HepG2 (cell line): ENCODE measurements at regions not wholly inside any gene's neighbourhood (a gene's known extent, or its start where the extent isn't known, plus 50 kb on each side); places are given as distances from the start of the nearest gene placed in this dataset.

Source experiments
- ESRRA ChIP-seq: sonication (generic); formaldehyde crosslinking; IDR thresholded peaks from 2 replicates; pipeline ENCODE4 v1.5.1; 2020; ENCODE audit warnings: mild to moderate bottlenecking, low read depth, missing genetic modification reagents
- PHF8 ChIP-seq: sonication (generic); formaldehyde crosslinking; IDR thresholded peaks from 2 replicates; pipeline ENCODE4 v1.5.0; 2020; ENCODE audit warnings: missing genetic modification reagents
- RFX5 ChIP-seq: IDR thresholded peaks from 2 replicates; pipeline ENCODE4 v1.6.1; 2011; ENCODE audit warnings: low read depth, low read length, improper control_type of control experiment
- TF ChIP-seq, protein P1 (sequence below): sonication (generic); formaldehyde crosslinking; IDR thresholded peaks from 2 replicates; pipeline ENCODE4 v1.4.0; 2020; ENCODE audit warnings: mild to moderate bottlenecking, missing genetic modification reagents
- TF ChIP-seq, protein P2 (sequence below): sonication (generic); formaldehyde crosslinking; IDR thresholded peaks from 2 replicates; pipeline ENCODE4 v1.4.0; 2020; ENCODE audit warnings: missing genetic modification reagents, borderline replicate concordance

DNA sequence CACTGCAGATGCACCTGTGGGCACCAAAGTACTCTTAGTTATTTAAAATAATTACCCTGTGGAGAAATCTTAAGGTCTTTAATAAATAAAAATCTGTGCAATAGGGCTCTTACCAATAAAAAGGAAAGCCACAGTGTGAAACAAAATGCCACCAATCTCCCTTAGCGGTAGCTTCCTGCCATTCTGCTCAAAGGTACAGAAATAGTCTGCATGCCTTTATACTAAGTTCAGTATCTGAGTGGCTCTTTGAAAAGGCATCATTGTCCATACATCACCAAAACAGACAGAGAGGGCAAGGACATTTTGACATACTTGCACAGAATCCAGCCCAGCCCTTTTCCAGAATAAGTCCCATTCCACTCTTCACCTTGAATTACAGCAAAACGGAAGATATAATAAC is 161.0 kb downstream of the KLF12 start:
- TF ChIP-seq, protein P1, sequence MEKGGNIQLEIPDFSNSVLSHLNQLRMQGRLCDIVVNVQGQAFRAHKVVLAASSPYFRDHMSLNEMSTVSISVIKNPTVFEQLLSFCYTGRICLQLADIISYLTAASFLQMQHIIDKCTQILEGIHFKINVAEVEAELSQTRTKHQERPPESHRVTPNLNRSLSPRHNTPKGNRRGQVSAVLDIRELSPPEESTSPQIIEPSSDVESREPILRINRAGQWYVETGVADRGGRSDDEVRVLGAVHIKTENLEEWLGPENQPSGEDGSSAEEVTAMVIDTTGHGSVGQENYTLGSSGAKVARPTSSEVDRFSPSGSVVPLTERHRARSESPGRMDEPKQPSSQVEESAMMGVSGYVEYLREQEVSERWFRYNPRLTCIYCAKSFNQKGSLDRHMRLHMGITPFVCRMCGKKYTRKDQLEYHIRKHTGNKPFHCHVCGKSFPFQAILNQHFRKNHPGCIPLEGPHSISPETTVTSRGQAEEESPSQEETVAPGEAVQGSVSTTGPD (CRISPR knock-in tag): no peak
- no peak for TF ChIP-seq PHF8 (CRISPR knock-in tag)
- TF ChIP-seq, protein P2, sequence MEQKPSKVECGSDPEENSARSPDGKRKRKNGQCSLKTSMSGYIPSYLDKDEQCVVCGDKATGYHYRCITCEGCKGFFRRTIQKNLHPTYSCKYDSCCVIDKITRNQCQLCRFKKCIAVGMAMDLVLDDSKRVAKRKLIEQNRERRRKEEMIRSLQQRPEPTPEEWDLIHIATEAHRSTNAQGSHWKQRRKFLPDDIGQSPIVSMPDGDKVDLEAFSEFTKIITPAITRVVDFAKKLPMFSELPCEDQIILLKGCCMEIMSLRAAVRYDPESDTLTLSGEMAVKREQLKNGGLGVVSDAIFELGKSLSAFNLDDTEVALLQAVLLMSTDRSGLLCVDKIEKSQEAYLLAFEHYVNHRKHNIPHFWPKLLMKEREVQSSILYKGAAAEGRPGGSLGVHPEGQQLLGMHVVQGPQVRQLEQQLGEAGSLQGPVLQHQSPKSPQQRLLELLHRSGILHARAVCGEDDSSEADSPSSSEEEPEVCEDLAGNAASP (CRISPR knock-in tag): no peak
- TF ChIP-seq RFX5: no peak
- no peak for TF ChIP-seq ESRRA (CRISPR knock-in tag)
